GM12878 (cell line): ENCODE measurements at regions not wholly inside any gene's neighbourhood (a gene's known extent, or its start where the extent isn't known, plus 50 kb on each side); places are given as distances from the start of the nearest gene placed in this dataset.

Source experiments
- ATAC-seq: fragments of 200-7000 bp; cut with Tn5 transposase; 3 replicates; pipeline ENCODE4 v1.9.1; 2020; ENCODE audit warnings: mild to moderate bottlenecking, moderate library complexity
- BruUV-seq: library from RNA; stranded (reverse); fragments of 400-500 nt; replicated peaks from 2 replicates; lab custom pipeline; 2021; lab: Mats Ljungman, UMichigan
- CTCF ChIA-PET: fragments of 300-600 bp; sonication (Branson Sonifier 250); formaldehyde crosslinking; extraction: SDS; loops from one replicate; lab custom pipeline; 2021; ENCODE audit warnings: inconsistent platforms; lab: Yijun Ruan, JAX
- POLR2A ChIA-PET: fragments of 350-600 bp; formaldehyde crosslinking; extraction: SDS; loops from one replicate; lab custom pipeline; 2021; ENCODE audit warnings: inconsistent platforms; lab: Charles Lee
- RAD21 ChIA-PET: fragments of 300-600 bp; sonication (Branson Sonifier 250); formaldehyde crosslinking; loops from one replicate; lab custom pipeline; 2023; ENCODE audit warnings: antibody characterized with exemption; ENCODE audit not compliant: unreplicated experiment; lab: Charles Lee
- SMC1A ChIA-PET: fragments of 300-600 bp; sonication (Branson Sonifier 250); formaldehyde crosslinking; loops from one replicate; lab custom pipeline; 2023; ENCODE audit not compliant: unreplicated experiment, uncharacterized antibody; lab: Charles Lee
- DNase-seq: peaks from one replicate; pipeline ENCODE4 v3.0.0-alpha.2; 2011; ENCODE audit warnings: low read depth, low spot score
- FAIRE-seq: peaks from 3 replicates; lab custom pipeline; 2011; peaks lifted over from hg19 to GRCh38; lab: Jason Lieb, UNC
- H2AFZ ChIP-seq: 2 replicates; pipeline ENCODE4 v1.6.0; 2011; ENCODE audit warnings: low read depth, low read length, control low read depth; ENCODE audit not compliant: control insufficient read depth
- H3K27ac ChIP-seq: 2 replicates; pipeline ENCODE4 v1.5.1; 2011; ENCODE audit warnings: control low read depth; ENCODE audit not compliant: control insufficient read depth, insufficient read depth
- H3K27me3 ChIP-seq, 2 experiments: replicated peaks in 1 of 2; 2 replicates each; pipeline versions ENCODE4 v1.6.0 to v1.6.1; 2011; ENCODE audit warnings: low read length in 1 of 2; ENCODE audit not compliant: control insufficient read depth in 2 of 2, insufficient read depth in 2 of 2
- H3K36me3 ChIP-seq, 2 experiments: 2 replicates each; pipeline ENCODE4 v1.5.1; 2011; ENCODE audit warnings: low read length in 1 of 2; ENCODE audit not compliant: control insufficient read depth in 2 of 2, insufficient read depth in 2 of 2
- H3K4me1 ChIP-seq: 2 replicates; pipeline ENCODE4 v1.6.1; 2011; ENCODE audit warnings: mild to moderate bottlenecking, low read length, moderate library complexity, mixed read lengths; ENCODE audit not compliant: control insufficient read depth, insufficient read depth
- H3K4me2 ChIP-seq: 2 replicates; pipeline ENCODE4 v1.6.0; 2011; ENCODE audit warnings: control low read depth; ENCODE audit not compliant: control insufficient read depth, insufficient read depth
- H3K4me3 ChIP-seq: fragments of 200-600 bp; sonication (generic); 2 replicates; pipeline ENCODE4 v1.5.1; 2016
- H3K79me2 ChIP-seq: 2 replicates; pipeline ENCODE4 v1.6.0; 2011; ENCODE audit warnings: low read length; ENCODE audit not compliant: control insufficient read depth, insufficient read depth
- H3K9ac ChIP-seq: 2 replicates; pipeline ENCODE4 v1.8.0; 2011; ENCODE audit warnings: low read length, control low read depth, mixed read lengths; ENCODE audit not compliant: control insufficient read depth, insufficient read depth
- H3K9me3 ChIP-seq: replicated peaks from 3 replicates; pipeline ENCODE4 v1.5.1; 2011; ENCODE audit warnings: mild to moderate bottlenecking, low read length; ENCODE audit not compliant: control insufficient read depth, insufficient read depth
- H4K20me1 ChIP-seq: 2 replicates; pipeline ENCODE4 v1.6.0; 2011; ENCODE audit not compliant: control insufficient read depth, insufficient read depth
- CREB1 ChIP-seq: IDR thresholded peaks from 2 replicates; pipeline ENCODE4 v1.6.1; 2012; ENCODE audit warnings: low read depth, mild to moderate bottlenecking, inconsistent platforms
- CTCF ChIP-seq, 3 experiments: IDR thresholded peaks in 2 of 3; conservative IDR thresholded peaks in 1 of 3; 2 replicates each; pipeline ENCODE4 v1.5.1; 2011; ENCODE audit warnings: low read depth in 3 of 3, low read length in 3 of 3, mild to moderate bottlenecking in 3 of 3, control low read depth in 2 of 3, moderate library complexity in 2 of 3, inconsistent platforms in 1 of 3, mixed read lengths in 1 of 3; ENCODE audit not compliant: control insufficient read depth in 2 of 3, insufficient read depth in 1 of 3; ENCODE audit errors: extremely low read depth in 1 of 3
- E2F4 ChIP-seq: IDR thresholded peaks from 2 replicates; pipeline ENCODE4 v1.6.1; 2012; ENCODE audit warnings: low read depth, low read length, improper control_type of control experiment
- EP300 ChIP-seq, 2 experiments: fragments of 150-350 bp in 1 of 2; IDR thresholded peaks; 2 replicates each; pipeline ENCODE4 v1.6.1; 2011 to 2012; ENCODE audit warnings: low read depth in 2 of 2, low read length in 2 of 2, borderline replicate concordance in 1 of 2, improper control_type of control experiment in 1 of 2, inconsistent platforms in 1 of 2; ENCODE audit not compliant: control insufficient read depth in 1 of 2
- FOXM1 ChIP-seq: IDR thresholded peaks from 2 replicates; pipeline ENCODE4 v1.6.1; 2012; ENCODE audit warnings: low read depth, mild to moderate bottlenecking, inconsistent platforms, low read length, moderate library complexity
- HDAC2 ChIP-seq: fragments of 200-600 bp; sonication (generic); IDR thresholded peaks from 2 replicates; pipeline ENCODE4 v1.6.1; 2017
- IKZF1 ChIP-seq: fragments of 450-650 bp; conservative IDR thresholded peaks from 2 replicates; pipeline ENCODE4 v1.6.1; 2017; ENCODE audit warnings: antibody characterized with exemption, mild to moderate bottlenecking
- JUND ChIP-seq: IDR thresholded peaks from 2 replicates; pipeline ENCODE4 v1.6.1; 2012; ENCODE audit warnings: low read depth, mild to moderate bottlenecking, low read length, improper control_type of control experiment, moderate library complexity
- NFIC ChIP-seq: IDR thresholded peaks from 2 replicates; pipeline ENCODE4 v1.6.1; 2012; ENCODE audit warnings: low read depth, mild to moderate bottlenecking, inconsistent platforms, low read length, moderate library complexity
- NFXL1 ChIP-seq: fragments of 450-650 bp; IDR thresholded peaks from 2 replicates; pipeline ENCODE4 v1.6.1; 2017; ENCODE audit warnings: antibody characterized with exemption, mild to moderate bottlenecking, borderline replicate concordance
- POLR2AphosphoS2 ChIP-seq: IDR thresholded peaks from 2 replicates; pipeline ENCODE4 v1.6.1; 2011; ENCODE audit warnings: low read depth, mild to moderate bottlenecking, low read length, improper control_type of control experiment, moderate library complexity
- PRDM15 ChIP-seq: fragments of 450-650 bp; formaldehyde crosslinking; IDR thresholded peaks from 2 replicates; pipeline ENCODE4 v1.4.0; 2020; ENCODE audit warnings: mild to moderate bottlenecking, moderate library complexity
- RBBP5 ChIP-seq: fragments of 200-600 bp; sonication (generic); conservative IDR thresholded peaks from 2 replicates; pipeline ENCODE4 v1.6.1; 2016
- RFX5 ChIP-seq: IDR thresholded peaks from 2 replicates; pipeline ENCODE4 v1.6.1; 2011; ENCODE audit warnings: low read depth, low read length, improper control_type of control experiment
- SMARCA5 ChIP-seq: fragments of 450-650 bp; IDR thresholded peaks from 2 replicates; pipeline ENCODE4 v1.6.1; 2017; ENCODE audit warnings: mild to moderate bottlenecking
- SP1 ChIP-seq: IDR thresholded peaks from one replicate; pipeline ENCODE4 v1.6.1; 2011; ENCODE audit warnings: low read depth, low read length
- SRF ChIP-seq, 2 experiments: IDR thresholded peaks; 2 replicates each; pipeline ENCODE4 v1.6.1; 2011; ENCODE audit warnings: low read depth in 2 of 2, low read length in 2 of 2, mild to moderate bottlenecking in 1 of 2, moderate library complexity in 1 of 2
- ZBTB33 ChIP-seq: fragments of 450-650 bp; IDR thresholded peaks from 2 replicates; pipeline ENCODE4 v1.6.1; 2017; ENCODE audit warnings: mild to moderate bottlenecking
- WGBS: methylation state at CpG from one replicate; pipeline ENCODE4 v1.1.6; 2016; ENCODE audit warnings: low lambda C conversion rate; ENCODE audit not compliant: insufficient replicate concordance, insufficient coverage; ENCODE audit errors: missing lambda C conversion rate; 5-methylcytosine and 5-hydroxymethylcytosine counted together
- in situ Hi-C: fragments of 300-500 bp; cut with MboI; formaldehyde crosslinking; loops from 9 replicates; pipeline ENCODE4 v1.14.3; 2018; ENCODE audit warnings: mixed read lengths
- intact Hi-C: fragments of 100-400 bp; cut with micrococcal nuclease; formaldehyde crosslinking; loops from one replicate; pipeline ENCODE4 v1.14.2; 2022; ENCODE audit not compliant: unreplicated experiment

GRCh38 chr11:106381895-106382294, 304.4 kb downstream of the AASDHPPT start:
- TF ChIP-seq NFIC (no peak), RBBP5 (no peak), CTCF (IDR thresholded peaks at IDR 0.05 in 2 of 3, conservative IDR thresholded peaks at IDR 0.05 in 1 of 3; ENCODE audit: control insufficient read depth in 2 of 3, extremely low read depth in 1 of 3, insufficient read depth in 1 of 3, low read depth in 3 of 3, low read length in 3 of 3) (no peak), E2F4 (no peak), NFXL1 (no peak), ZBTB33 (no peak), CREB1 (no peak), IKZF1 (no peak), PRDM15 (CRISPR knock-in tag) (no peak), HDAC2 (no peak), SRF (IDR thresholded peaks at IDR 0.05; ENCODE audit: low read depth in 2 of 2, low read length in 2 of 2) (no peak), SMARCA5 (no peak), JUND (no peak), RFX5 (no peak), POLR2AphosphoS2 (no peak), FOXM1 (no peak), EP300 (IDR thresholded peaks at IDR 0.05; ENCODE audit: borderline replicate concordance in 1 of 2, control insufficient read depth in 1 of 2, low read depth in 2 of 2, low read length in 2 of 2) (no peak), SP1 (no peak)
- ATAC-seq (no peak), DNase-seq (no peak), FAIRE-seq (no peak)
- H3K79me2 ChIP-seq, result no peaks in the 10 kb centered on the region
- POLR2A ChIA-PET, result no interaction called here
- no peak overlapping the region for H3K9ac ChIP-seq
- in situ Hi-C loops (no loop called here), intact Hi-C loops (loop anchor here (10.0 kb wide), 1 partner anchor 227 kb away; no protein-coding TSS in a partner anchor)
- H3K4me3 ChIP-seq, result no peak overlapping the region
- H3K4me1 ChIP-seq, result no peaks in the 10 kb centered on the region
- no peaks in the 10 kb centered on the region; the same call in 2 of the 3 replicates for H3K9me3 ChIP-seq
- no peak overlapping the region for H3K27ac ChIP-seq
- no peaks in the 10 kb centered on the region for H4K20me1 ChIP-seq
- no peak overlapping the region for H3K4me2 ChIP-seq
- RAD21 ChIA-PET, result no interaction called here
- CTCF ChIA-PET, result interaction anchor here (1.7 kb wide), 1 partner anchor 226 kb away, joined by 7 read pairs; no protein-coding TSS in a partner anchor
- BruUV-seq, result no TSS peak
- H2AFZ ChIP-seq, result no peak overlapping the region
- H3K27me3 ChIP-seq, result no peaks in the 10 kb centered on the region
- H3K36me3 ChIP-seq, result no peaks in the 10 kb centered on the region
- 0% methylated on average over 3 of the region's 3 CpGs for WGBS
- SMC1A ChIA-PET, result no interaction called here
